ENCODE measurements at regions not wholly inside any gene's neighbourhood (a gene's known extent, or its start where the extent isn't known, plus 50 kb on each side); places are given as distances from the start of the nearest gene placed in this dataset.

GRCh38 chr2:41913921-41914609, 133.8 kb upstream of the PKDCC start:
- no peak for DNase-seq (ENCODE audit: low spot score)

GRCh38 chr2:41914936-41915335, 132.9 kb upstream of the PKDCC start:
- DNase-seq (ENCODE audit: low spot score): no peak

GRCh38 chr2:41916177-41916576, 131.6 kb upstream of the PKDCC start:
- DNase-seq (ENCODE audit: low spot score): no peak

GRCh38 chr2:41917587-41917986, 130.2 kb upstream of the PKDCC start:
- DNase-seq (ENCODE audit: low spot score): no peak

GRCh38 chr2:41919135-41919534, 128.7 kb upstream of the PKDCC start:
- no peak for DNase-seq (ENCODE audit: low spot score)

- DNase-seq (ENCODE audit: low spot score): no peak
These were observed 127.6 kb upstream of the PKDCC start for GRCh38 chr2:41920181-41920580.

- no peak for DNase-seq (ENCODE audit: low spot score)
These were observed 127.0 kb upstream of the PKDCC start for GRCh38 chr2:41920812-41921211.

- no peak for DNase-seq (ENCODE audit: low spot score)
These were observed 125.6 kb upstream of the PKDCC start for GRCh38 chr2:41922177-41922576.

- DNase-seq (ENCODE audit: low spot score): no peak
These were observed 124.5 kb upstream of the PKDCC start for GRCh38 chr2:41923156-41923786.

- no peak for DNase-seq (ENCODE audit: low spot score)
These were observed 123.8 kb upstream of the PKDCC start for GRCh38 chr2:41924024-41924423.

GRCh38 chr2:41924709-41925408, 123.0 kb upstream of the PKDCC start:
- no peak for DNase-seq (ENCODE audit: low spot score)

- no peak for DNase-seq (ENCODE audit: low spot score)
These were observed 122.1 kb upstream of the PKDCC start for GRCh38 chr2:41925712-41926111.

GRCh38 chr2:41926614-41927580, 120.9 kb upstream of the PKDCC start:
- DNase-seq (ENCODE audit: low spot score): no peak

- no peak for DNase-seq (ENCODE audit: low spot score)
These were observed 120.1 kb upstream of the PKDCC start for GRCh38 chr2:41927581-41928264.

- DNase-seq (ENCODE audit: low spot score): no peak
These were observed 119.3 kb upstream of the PKDCC start for GRCh38 chr2:41928526-41928925.

- no peak for DNase-seq (ENCODE audit: low spot score)
These were observed 116.8 kb upstream of the PKDCC start for GRCh38 chr2:41930807-41931566.

- no peak for DNase-seq (ENCODE audit: low spot score)
These were observed 115.4 kb upstream of the PKDCC start for GRCh38 chr2:41932241-41933045.

GRCh38 chr2:41933046-41933420, 114.8 kb upstream of the PKDCC start:
- no peak for DNase-seq (ENCODE audit: low spot score)

- no peak for DNase-seq (ENCODE audit: low spot score)
These were observed 114.1 kb upstream of the PKDCC start for GRCh38 chr2:41933585-41934320.
